Karpas-422 (cell line): ENCODE measurements at regions not wholly inside any gene's neighbourhood (a gene's known extent, or its start where the extent isn't known, plus 50 kb on each side); places are given as distances from the start of the nearest gene placed in this dataset.
A peak's percentile ranks its signal among the peaks of the same experiment; 100 is the strongest.

ENCODE experiments used
- DNase-seq: peaks from one replicate; pipeline ENCODE4 v3.0.0-alpha.2; 2015
- H2AFZ ChIP-seq: fragments of 200-600 bp; sonication (generic); 2 replicates; pipeline ENCODE4 v1.6.1; 2014; ENCODE audit warnings: antibody characterized with exemption, low read length, mixed read lengths
- H3K27ac ChIP-seq: fragments of 200-600 bp; sonication (generic); 2 replicates; pipeline ENCODE4 v1.5.1; 2014; ENCODE audit warnings: mild to moderate bottlenecking, low read length, moderate library complexity
- H3K27me3 ChIP-seq: fragments of 200-600 bp; sonication (generic); 2 replicates; pipeline ENCODE4 v1.6.1; 2014; ENCODE audit warnings: low read length, mixed read lengths
- H3K36me3 ChIP-seq: fragments of 200-600 bp; sonication (generic); 2 replicates; pipeline ENCODE4 v1.6.1; 2014; ENCODE audit warnings: low read length, mixed read lengths; ENCODE audit not compliant: insufficient read depth
- H3K4me1 ChIP-seq: fragments of 200-600 bp; sonication (generic); 2 replicates; pipeline ENCODE4 v1.6.1; 2014; ENCODE audit warnings: mild to moderate bottlenecking, low read length, mixed read lengths
- H3K4me2 ChIP-seq: fragments of 200-600 bp; sonication (generic); 2 replicates; pipeline ENCODE4 v1.6.1; 2014; ENCODE audit warnings: low read length, low read depth, mild to moderate bottlenecking; ENCODE audit not compliant: poor library complexity, severe bottlenecking
- H3K4me3 ChIP-seq: fragments of 200-600 bp; sonication (generic); 2 replicates; pipeline ENCODE4 v1.5.1; 2014; ENCODE audit warnings: mild to moderate bottlenecking, antibody characterized with exemption, low read length, mixed read lengths
- H3K79me2 ChIP-seq: fragments of 200-600 bp; sonication (generic); 2 replicates; pipeline ENCODE4 v1.6.1; 2014; ENCODE audit warnings: mild to moderate bottlenecking, low read length, mixed read lengths
- H3K9ac ChIP-seq: fragments of 200-600 bp; sonication (generic); 2 replicates; pipeline ENCODE4 v1.6.0; 2014; ENCODE audit warnings: low read length
- H3K9me2 ChIP-seq: fragments of 200-600 bp; sonication (generic), shearing (Covaris generic); replicated peaks from 2 replicates; pipeline ENCODE4 v1.6.0; 2014; ENCODE audit warnings: mild to moderate bottlenecking, low read length, moderate library complexity; ENCODE audit not compliant: insufficient read depth
- H3K9me3 ChIP-seq: fragments of 300-700, 200-600 bp; sonication (generic); 2 replicates; pipeline ENCODE4 v1.6.1; 2014; ENCODE audit warnings: low read length, mixed read lengths
- H4K20me1 ChIP-seq: fragments of 200-600 bp; sonication (generic); 2 replicates; pipeline ENCODE4 v1.6.1; 2014; ENCODE audit warnings: mild to moderate bottlenecking, antibody characterized with exemption, low read length, low read depth; ENCODE audit not compliant: insufficient read depth

GRCh38 chr9:3660936-3661335, 135.1 kb upstream of the RFX3 start:
- H4K20me1 ChIP-seq, result no peaks in the 10 kb centered on the region
- H3K9me2 ChIP-seq, result no peaks in the 10 kb centered on the region
- H3K4me1 ChIP-seq, result no peaks in the 10 kb centered on the region
- H3K4me2 ChIP-seq, result no peak overlapping the region
- H3K27me3 ChIP-seq, result no peaks in the 10 kb centered on the region
- H3K9me3 ChIP-seq, result no peaks in the 10 kb centered on the region
- H3K36me3 ChIP-seq, result no peaks in the 10 kb centered on the region
- H3K9ac ChIP-seq, result no peak overlapping the region
- H2AFZ ChIP-seq, result no peak overlapping the region
- no peaks in the 10 kb centered on the region for H3K79me2 ChIP-seq
- no peak overlapping the region for H3K27ac ChIP-seq
- H3K4me3 ChIP-seq, result no peak overlapping the region
- DNase-seq, result no peak

GRCh38 chr9:3659647-3660046, 133.8 kb upstream of the RFX3 start:
- Histone ChIP-seq H3K4me3 (no peak overlapping the region), H3K4me1 (no peaks in the 10 kb centered on the region), H3K27ac (no peak overlapping the region), H3K4me2 (no peak overlapping the region), H3K36me3 (no peaks in the 10 kb centered on the region), H3K9me3 (no peaks in the 10 kb centered on the region), H3K27me3 (no peaks in the 10 kb centered on the region), H3K9ac (no peak overlapping the region), H3K79me2 (no peaks in the 10 kb centered on the region), H4K20me1 (no peaks in the 10 kb centered on the region), H3K9me2 (no peaks in the 10 kb centered on the region), H2AFZ (no peak overlapping the region)
- no peak for DNase-seq

- no peaks in the 10 kb centered on the region for H4K20me1 ChIP-seq
- no peak overlapping the region for H2AFZ ChIP-seq
- no peaks in the 10 kb centered on the region for H3K27me3 ChIP-seq
- no peaks in the 10 kb centered on the region for H3K9me2 ChIP-seq
- H3K4me1 ChIP-seq, result no peaks in the 10 kb centered on the region
- H3K4me3 ChIP-seq, result no peak overlapping the region
- DNase-seq, result no peak
- H3K4me2 ChIP-seq, result no peak overlapping the region
- H3K9me3 ChIP-seq, result no peaks in the 10 kb centered on the region
- H3K36me3 ChIP-seq, result no peaks in the 10 kb centered on the region
- no peak overlapping the region for H3K9ac ChIP-seq
- no peaks in the 10 kb centered on the region for H3K79me2 ChIP-seq
- H3K27ac ChIP-seq, result no peak overlapping the region
Observed at GRCh38 chr9:3658964-3659363, 133.2 kb upstream of the RFX3 start.

- H3K9me2 ChIP-seq, result no peaks in the 10 kb centered on the region
- H3K27ac ChIP-seq, result no peak overlapping the region
- H3K27me3 ChIP-seq, result no peaks in the 10 kb centered on the region
- no peaks in the 10 kb centered on the region for H3K4me1 ChIP-seq
- no peaks in the 10 kb centered on the region for H3K79me2 ChIP-seq
- no peaks in the 10 kb centered on the region for H3K9me3 ChIP-seq
- no peak overlapping the region for H3K9ac ChIP-seq
- no peak overlapping the region for H3K4me3 ChIP-seq
- no peaks in the 10 kb centered on the region for H4K20me1 ChIP-seq
- H3K36me3 ChIP-seq, result no peaks in the 10 kb centered on the region
- H2AFZ ChIP-seq, result no peak overlapping the region
- no peak overlapping the region for H3K4me2 ChIP-seq
- DNase-seq, result no peak
Observed at GRCh38 chr9:3656224-3656623, 130.4 kb upstream of the RFX3 start.

- Histone ChIP-seq H3K9ac (no peak overlapping the region), H3K9me3 (no peaks in the 10 kb centered on the region), H4K20me1 (no peaks in the 10 kb centered on the region), H3K9me2 (no peaks in the 10 kb centered on the region), H3K27me3 (no peaks in the 10 kb centered on the region), H3K4me3 (no peak overlapping the region), H3K4me1 (no peaks in the 10 kb centered on the region), H3K36me3 (no peaks in the 10 kb centered on the region), H3K4me2 (no peak overlapping the region), H3K27ac (no peak overlapping the region), H2AFZ (no peak overlapping the region), H3K79me2 (no peaks in the 10 kb centered on the region)
- DNase-seq, result no peak
Observed at GRCh38 chr9:3650994-3651622, 125.3 kb upstream of the RFX3 start.

GRCh38 chr9:3648722-3649246, 123.0 kb upstream of the RFX3 start:
- no peak for DNase-seq
- H3K27ac ChIP-seq, result no peak overlapping the region

GRCh38 chr9:3648266-3648665, 122.5 kb upstream of the RFX3 start:
- Histone ChIP-seq H3K9me3 (no peaks in the 10 kb centered on the region), H3K27me3 (no peaks in the 10 kb centered on the region), H3K9me2 (no peaks in the 10 kb centered on the region), H3K4me1 (no peaks in the 10 kb centered on the region), H3K9ac (no peak overlapping the region), H3K36me3 (no peaks in the 10 kb centered on the region), H4K20me1 (no peaks in the 10 kb centered on the region), H3K4me2 (no peak overlapping the region), H3K27ac (no peak overlapping the region), H3K4me3 (no peak overlapping the region), H3K79me2 (no peaks in the 10 kb centered on the region), H2AFZ (no peak overlapping the region)
- no peak for DNase-seq

More at GRCh38 chr9:3648722-3649246, 123.0 kb upstream of the RFX3 start:
- Histone ChIP-seq H3K79me2 (no peaks in the 10 kb centered on the region), H3K4me3 (no peak overlapping the region), H3K9me3 (no peaks in the 10 kb centered on the region), H2AFZ (no peak overlapping the region), H3K4me1 (no peaks in the 10 kb centered on the region), H3K9me2 (no peaks in the 10 kb centered on the region), H3K4me2 (no peak overlapping the region), H3K27me3 (no peaks in the 10 kb centered on the region), H4K20me1 (no peaks in the 10 kb centered on the region), H3K9ac (no peak overlapping the region), H3K36me3 (no peaks in the 10 kb centered on the region)

GRCh38 chr9:3647652-3648051, 121.9 kb upstream of the RFX3 start:
- DNase-seq, result peak; percentile 53
- Histone ChIP-seq H3K9me3 (no peaks in the 10 kb centered on the region), H3K4me1 (no peaks in the 10 kb centered on the region), H3K79me2 (no peaks in the 10 kb centered on the region), H3K4me3 (no peak overlapping the region), H3K36me3 (no peaks in the 10 kb centered on the region), H4K20me1 (no peaks in the 10 kb centered on the region), H3K4me2 (no peak overlapping the region), H3K9ac (no peak overlapping the region), H3K27me3 (no peaks in the 10 kb centered on the region), H3K27ac (no peak overlapping the region), H2AFZ (no peak overlapping the region), H3K9me2 (no peaks in the 10 kb centered on the region)
